LNCaP clone FGC (cell line): ENCODE measurements at regions not wholly inside any gene's neighbourhood (a gene's known extent, or its start where the extent isn't known, plus 50 kb on each side); places are given as distances from the start of the nearest gene placed in this dataset.

Experiments
- DNase-seq: peaks from one replicate; pipeline ENCODE4 v3.0.0-alpha.2; 2011; ENCODE audit warnings: low read depth
- H3K4me3 ChIP-seq: 2 replicates; pipeline ENCODE4 v1.5.1; 2011; ENCODE audit warnings: mild to moderate bottlenecking, low read depth, low read length, control low read depth
- TF ChIP-seq, protein P1 (sequence below): IDR thresholded peaks from 2 replicates; pipeline ENCODE4 v1.5.1; 2012; ENCODE audit warnings: mild to moderate bottlenecking; ENCODE audit not compliant: control insufficient read depth, insufficient read depth; ENCODE audit errors: extremely low read depth

DNA sequence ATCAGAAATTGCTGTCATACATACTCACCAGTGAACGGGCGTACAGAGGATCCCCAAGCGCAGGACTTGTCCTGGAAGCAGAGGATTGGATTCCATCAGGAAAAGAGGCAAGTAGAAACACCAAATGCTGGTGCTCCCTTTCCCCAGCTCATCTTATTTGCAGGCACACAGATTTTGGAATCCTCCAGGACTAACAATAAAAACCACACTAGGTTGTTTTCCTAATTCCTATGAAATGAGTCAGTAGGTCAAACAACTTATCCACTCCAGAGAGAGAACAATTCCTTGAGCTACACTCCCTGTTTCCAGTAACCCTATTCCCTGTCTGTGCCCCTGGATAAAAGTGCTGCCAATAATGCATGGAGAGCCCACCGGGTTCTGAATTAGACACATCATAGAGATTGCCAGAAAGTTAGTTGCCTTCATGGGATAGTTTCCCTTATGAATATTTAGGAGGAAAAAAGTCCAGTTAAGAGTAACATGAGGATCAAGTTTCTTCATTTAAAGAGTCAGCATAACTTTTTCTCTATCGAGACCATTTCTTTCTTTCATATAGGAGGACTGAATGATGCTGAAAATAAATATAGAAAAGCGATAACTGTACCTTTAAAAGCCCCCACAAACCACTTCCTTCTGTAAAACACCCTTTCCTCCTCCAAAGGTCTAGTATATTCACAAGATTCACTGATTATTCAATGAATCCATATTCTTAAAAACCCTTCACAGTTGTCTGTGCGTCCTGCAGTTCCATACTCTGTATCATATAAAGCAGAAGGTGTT is 178.3 kb upstream of the KLF14 start:
- TF ChIP-seq, protein P1, sequence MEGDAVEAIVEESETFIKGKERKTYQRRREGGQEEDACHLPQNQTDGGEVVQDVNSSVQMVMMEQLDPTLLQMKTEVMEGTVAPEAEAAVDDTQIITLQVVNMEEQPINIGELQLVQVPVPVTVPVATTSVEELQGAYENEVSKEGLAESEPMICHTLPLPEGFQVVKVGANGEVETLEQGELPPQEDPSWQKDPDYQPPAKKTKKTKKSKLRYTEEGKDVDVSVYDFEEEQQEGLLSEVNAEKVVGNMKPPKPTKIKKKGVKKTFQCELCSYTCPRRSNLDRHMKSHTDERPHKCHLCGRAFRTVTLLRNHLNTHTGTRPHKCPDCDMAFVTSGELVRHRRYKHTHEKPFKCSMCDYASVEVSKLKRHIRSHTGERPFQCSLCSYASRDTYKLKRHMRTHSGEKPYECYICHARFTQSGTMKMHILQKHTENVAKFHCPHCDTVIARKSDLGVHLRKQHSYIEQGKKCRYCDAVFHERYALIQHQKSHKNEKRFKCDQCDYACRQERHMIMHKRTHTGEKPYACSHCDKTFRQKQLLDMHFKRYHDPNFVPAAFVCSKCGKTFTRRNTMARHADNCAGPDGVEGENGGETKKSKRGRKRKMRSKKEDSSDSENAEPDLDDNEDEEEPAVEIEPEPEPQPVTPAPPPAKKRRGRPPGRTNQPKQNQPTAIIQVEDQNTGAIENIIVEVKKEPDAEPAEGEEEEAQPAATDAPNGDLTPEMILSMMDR = no peak
- DNase-seq = no peak
- H3K4me3 ChIP-seq = no peak overlapping the region

DNA sequence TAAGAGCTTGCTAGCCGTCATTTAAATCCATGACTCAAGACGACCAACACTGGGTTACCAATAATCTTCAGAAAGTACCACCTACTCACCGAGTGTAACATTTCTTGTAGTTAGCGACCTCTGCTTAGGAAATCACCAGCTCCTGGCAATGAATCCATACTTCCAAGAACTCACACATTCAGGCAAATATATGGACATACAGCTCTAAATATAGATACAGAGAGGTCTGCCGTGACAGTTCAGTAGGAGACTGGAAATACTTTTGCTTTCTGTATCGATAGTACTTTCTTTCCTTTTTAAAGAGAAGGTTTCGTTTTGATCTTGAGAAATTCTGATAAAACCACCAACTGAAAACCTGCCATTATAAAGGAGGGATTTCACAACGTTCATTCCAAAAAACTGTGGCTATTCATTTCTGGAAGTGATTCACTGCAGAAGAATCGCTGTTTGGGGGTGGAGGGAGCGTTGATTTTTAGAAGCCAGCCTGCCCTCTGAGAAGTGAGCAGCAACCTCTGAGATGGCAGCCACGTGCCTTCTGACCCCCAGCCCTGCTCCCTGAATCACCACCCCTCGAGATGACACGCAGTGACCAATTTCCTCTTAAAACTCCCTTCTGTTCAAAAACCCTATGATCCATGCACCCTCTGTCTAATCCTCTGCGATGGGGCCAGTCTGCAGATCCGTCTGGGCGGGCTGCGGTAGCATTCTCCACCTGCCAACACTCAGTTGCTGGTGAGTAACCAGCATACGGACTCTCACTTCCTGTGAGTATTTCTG is 179.0 kb upstream of the KLF14 start:
- H3K4me3 ChIP-seq = no peak overlapping the region
- DNase-seq = no peak
- TF ChIP-seq, protein P1 = no peak

DNA sequence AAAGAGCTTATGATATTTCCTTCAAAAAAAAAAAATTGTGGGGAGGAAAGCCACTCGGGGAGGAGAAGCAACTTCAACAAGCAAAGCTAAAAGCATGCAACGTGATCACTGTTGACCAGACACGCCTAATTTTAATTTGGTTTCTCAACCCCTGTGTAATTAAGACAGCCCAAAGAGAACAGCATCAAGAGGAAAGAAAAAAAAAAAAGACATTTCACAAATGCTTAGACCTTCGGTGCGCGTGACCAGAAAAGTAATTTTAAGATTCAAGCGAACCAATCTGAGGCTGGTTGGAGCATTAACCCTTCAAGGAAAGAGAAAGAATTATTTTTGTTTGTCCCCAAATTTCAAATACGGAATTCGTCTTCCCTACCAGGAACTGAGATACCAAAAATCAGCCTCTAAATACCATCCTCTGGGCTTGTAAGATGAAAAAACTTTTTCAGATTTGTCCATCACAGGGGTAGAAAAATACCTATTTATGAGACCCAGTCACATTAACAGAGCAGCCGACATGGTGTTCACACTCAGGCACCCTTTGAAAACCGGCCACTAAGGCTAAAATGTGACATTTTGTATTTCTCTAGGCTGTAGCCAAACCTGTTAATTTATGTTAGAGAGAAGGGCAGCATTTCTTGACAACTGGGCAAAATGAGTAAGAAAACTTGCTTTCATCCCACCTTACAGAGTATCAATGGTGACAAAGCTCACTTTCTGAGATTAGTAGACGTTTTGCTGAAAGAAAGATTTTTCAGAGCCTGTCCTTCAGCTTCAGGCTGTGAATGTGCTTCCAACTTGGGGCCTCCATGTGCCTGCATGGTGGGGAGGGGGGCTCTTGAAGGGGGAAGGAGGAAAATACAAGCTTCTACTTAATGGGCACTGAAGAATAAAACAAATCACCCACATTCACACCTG is 179.9 kb upstream of the KLF14 start:
- TF ChIP-seq, protein P1 = no peak
- no peak for DNase-seq
- H3K4me3 ChIP-seq = no peak overlapping the region

DNA sequence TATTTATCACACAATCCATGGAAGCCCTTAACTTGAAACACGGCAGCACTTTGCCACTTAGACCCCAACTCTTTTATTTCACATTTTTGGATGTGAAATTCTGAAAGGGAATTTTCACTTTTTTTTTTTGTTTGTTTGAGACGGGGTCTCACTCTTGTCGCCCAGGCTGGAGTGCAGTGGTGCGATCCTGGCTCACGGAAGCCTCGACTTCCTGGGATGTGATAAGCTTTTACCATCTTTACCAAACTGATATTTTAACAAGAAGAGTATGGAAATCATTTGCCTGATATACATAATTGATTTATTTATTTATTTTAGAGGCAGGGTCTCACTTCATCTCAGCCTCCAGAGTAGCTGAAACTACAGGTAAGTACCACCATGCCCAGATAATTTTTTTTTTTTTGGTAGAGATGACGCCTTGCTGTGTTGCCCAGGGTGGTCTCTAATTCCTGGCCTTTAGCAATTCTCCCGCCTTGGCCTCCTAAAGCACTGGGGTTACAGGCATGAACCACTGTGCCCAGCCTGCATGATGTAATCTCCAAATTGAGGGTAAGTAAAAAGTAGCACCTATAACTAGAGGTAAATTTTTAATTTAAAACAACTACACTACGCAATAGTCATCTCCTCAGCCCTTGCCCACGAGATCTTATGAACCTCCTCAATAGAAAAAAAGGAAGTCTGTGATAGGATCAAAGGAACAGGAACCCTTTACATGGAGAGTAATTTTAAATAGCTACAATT is 180.7 kb upstream of the KLF14 start:
- no peak for DNase-seq
- no peak overlapping the region for H3K4me3 ChIP-seq
- TF ChIP-seq, protein P1 = no peak

DNA sequence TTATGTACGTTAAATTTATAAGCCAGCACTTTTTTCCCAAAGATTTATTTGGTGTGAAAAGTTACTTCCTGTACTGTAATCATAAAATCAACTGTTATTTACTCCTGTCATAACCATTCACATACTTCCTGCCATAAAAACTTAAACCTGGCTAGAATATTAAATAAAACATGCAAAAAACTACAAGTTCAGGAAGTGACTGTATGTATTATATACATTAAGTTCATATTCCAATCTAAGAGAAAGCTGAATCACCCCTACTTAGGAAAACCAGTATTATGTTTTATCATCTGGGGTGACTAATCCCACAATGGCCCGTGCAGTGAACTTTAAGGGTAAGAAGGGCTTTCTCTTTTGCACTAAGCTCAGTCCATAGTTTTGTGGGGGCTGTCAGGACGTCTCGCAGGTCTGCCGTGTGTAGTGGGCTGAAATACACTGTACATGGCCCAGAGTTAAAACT is 183.7 kb upstream of the KLF14 start:
- H3K4me3 ChIP-seq = peak overlapping the region; percentile 17

More for the DNA sequence above, 183.7 kb upstream of the KLF14 start:
- DNase-seq = no peak
- TF ChIP-seq, protein P1 = no peak
